NOMO-1 treated with DMSO at 0.1 percent for 48 hours (cell line): ENCODE measurements at regions not wholly inside any gene's neighbourhood (a gene's known extent, or its start where the extent isn't known, plus 50 kb on each side); places are given as distances from the start of the nearest gene placed in this dataset.
A peak's percentile ranks its signal among the peaks of the same experiment; 100 is the strongest.

ENCODE experiments used
- DNase-seq: peaks from one replicate; lab custom pipeline; 2025; ENCODE audit not compliant: unreplicated experiment; lab: John Stamatoyannopoulos, UW

DNA sequence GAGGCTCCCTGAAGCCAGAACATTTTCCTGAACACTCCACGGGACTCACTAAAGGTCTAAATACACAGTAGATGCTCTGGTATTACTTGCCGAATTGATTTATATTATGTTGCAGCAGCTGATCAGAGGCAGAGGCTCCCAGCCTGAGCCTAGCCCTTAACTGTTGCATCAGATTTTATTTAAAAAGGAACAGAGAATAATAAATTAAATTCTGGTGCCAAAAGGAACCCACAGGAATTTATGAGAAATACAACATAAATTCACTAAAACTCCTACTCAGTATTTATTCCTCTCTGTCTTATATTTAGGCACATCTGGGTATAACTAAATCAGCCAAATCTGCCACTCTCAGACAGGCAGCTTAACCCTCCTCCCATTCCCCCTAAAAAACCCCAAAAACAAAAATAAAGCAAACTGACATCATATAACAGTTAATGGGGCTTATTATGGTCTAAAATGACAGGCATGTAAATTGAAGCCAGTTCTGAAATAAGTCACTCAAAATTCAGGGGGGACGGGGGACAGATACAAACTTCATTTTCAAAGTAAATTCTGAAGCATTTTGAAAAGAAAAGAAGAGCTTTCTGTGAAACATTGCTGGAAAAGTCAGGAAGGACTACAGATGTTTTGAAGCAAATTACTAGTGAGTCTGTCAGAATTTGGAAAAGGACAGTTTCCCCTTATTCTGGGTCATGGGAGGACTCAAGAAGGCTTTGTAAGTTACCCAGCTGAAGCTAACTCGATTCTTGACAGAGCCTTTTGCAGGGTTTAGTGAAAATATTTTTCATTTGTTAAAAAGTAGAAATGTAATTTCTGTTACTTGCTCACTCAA is 53.8 kb upstream of the CORO2B start:
- DNase-seq = peak; percentile 12

DNA sequence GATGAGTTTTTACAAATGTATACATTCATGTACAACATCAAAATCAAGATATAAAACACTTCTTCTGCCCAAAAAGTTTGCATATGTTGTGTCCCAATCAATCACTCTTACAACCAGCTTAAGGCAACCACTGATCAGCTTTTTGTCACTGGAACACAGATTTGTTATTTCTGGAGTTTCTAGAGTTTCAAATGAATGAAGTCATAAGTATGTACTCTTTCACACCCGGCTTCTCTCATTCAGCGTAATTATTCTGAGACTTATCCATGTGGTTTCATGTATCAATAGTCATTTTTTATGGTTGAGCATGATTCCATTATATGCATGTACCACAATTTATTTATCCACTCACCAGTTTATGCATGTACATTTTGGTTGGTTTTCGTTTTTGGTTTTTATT is 53.0 kb upstream of the CORO2B start:
- DNase-seq = no peak

DNA sequence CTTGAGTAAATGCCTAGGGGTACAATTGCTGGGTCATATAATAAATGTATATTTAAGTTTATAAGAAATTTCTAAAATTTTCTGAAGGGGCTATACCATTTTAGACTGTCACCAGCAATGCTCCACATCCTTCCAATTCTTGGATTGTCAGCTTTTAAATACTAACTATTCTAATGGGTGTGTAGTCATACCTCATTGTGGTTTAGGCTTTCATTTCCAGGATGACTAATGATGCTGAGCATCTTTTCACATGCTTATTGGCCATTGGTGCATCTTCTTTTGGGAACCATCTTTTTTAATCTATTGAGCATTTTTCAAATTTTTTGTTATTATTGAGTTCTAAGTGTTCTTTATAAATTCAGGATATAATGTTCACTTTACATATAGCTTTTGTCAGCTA is 52.5 kb upstream of the CORO2B start:
- DNase-seq = no peak

DNA sequence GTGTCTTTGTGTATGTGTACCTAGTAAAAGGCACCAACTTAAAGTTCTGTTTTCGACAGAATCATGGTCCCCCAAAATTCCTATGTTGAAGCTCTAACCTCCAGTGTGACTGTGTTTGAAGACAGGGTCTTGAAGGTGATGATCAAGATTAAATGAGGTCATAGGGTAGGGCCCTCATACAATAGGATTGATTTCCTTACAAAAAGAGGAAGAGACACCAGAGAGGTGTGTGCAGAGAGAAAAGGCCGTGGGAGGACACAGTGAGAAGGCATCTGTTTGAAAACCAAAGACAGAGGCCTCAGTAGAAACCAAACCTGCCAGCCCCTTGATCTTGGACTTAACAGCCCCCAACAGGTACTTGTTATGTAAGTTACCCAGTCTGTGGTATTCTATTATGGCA is 52.0 kb upstream of the CORO2B start:
- peak; percentile 55 for DNase-seq

DNA sequence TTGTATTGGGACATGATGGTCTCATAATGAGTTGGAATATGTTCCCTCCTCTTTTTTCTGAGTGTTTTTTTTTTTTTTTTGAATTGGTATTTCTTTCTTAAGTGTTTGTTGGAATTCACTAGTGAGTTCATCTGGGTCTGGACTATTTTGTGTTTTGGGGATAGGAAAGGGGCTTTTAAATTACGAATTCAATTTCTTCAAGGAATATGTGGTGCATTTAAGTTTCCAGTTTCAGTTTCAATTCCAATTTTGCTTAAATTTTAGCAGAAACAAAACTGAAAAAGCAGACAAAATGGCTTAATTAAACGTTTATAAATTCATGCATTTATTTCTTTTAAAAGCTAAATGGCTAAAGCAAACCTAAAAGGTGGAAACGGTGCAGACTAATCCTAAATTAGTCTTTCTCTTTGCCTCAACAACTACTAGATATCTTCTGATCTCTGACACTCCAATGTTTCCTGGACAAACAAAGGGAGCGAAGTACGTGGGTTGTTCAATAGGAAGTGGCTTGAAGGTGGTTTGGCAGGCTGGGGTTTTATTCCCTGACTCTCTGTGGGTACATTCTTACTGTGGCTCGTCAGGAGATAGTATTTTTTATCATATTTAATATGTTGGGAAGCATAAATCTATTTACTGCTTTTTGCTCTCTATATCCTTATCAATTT is 50.0 kb upstream of the CORO2B start:
- peak; percentile 11 for DNase-seq
